GM18867 (cell line): ENCODE measurements at regions not wholly inside any gene's neighbourhood (a gene's known extent, or its start where the extent isn't known, plus 50 kb on each side); places are given as distances from the start of the nearest gene placed in this dataset.

Experiments used
- ATAC-seq: cut with Tn5 transposase; IDR thresholded peaks from one replicate; pipeline ENCODE4 v1.9.1; 2021; ENCODE audit warnings: mild to moderate bottlenecking, moderate library complexity; ENCODE audit not compliant: unreplicated experiment

DNA sequence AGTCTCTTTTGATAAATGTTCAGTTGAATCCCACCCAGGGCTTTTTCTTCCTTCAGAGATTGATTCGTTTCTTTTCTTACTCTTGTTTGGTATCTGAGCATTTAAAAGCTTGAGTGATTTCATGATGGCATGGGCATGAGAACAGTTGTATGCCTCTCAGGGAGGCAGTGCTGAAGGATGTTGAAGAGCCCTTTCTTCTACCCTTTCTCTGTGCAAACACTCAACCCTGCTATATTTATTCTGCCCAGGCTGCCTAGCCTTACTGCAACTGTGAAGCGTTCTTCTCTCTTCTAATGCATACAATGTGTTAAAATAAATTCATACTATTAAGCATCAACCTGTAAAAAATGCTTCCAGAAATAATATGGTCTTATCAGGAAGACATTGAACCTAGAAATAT is 367.6 kb upstream of the LCORL start:
- no peak for ATAC-seq

DNA sequence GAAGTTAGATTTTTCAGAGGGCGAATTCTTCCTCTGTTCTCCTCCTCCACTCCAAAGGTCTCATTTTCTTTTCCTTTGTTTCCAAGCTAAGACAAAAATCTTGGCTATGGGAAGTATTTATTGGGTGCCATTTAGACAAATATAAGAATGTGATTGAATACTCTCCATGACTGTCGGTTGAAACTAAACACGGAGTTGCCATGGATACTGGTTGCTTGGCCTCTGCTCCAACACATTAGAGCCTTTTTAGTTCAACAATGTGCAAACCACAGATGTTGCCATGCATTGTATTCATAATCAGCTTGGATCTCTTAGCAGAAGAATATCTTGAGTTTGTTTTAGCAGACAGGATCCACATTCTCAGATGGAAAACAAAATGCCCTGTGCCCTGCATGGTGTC is 366.5 kb upstream of the LCORL start:
- no peak for ATAC-seq

DNA sequence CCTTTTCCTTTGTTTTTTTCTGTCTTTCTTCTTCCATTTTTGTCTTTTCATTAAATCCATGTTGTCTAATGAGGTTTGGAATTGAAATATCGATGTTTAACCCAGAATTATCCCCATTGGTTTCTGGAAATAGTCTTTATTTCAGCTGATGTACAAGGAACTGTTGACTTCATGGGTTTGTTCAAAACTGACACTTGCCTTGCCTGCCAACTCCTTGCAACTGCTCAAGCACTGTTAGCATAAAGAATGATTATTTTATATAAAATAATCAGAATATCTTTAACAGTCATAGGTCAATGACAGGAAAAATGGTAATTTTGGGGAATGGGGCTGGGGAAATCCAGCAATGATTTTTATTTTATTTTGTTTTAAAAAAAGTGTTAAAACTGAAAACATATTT is 359.6 kb upstream of the LCORL start:
- ATAC-seq = no peak

DNA sequence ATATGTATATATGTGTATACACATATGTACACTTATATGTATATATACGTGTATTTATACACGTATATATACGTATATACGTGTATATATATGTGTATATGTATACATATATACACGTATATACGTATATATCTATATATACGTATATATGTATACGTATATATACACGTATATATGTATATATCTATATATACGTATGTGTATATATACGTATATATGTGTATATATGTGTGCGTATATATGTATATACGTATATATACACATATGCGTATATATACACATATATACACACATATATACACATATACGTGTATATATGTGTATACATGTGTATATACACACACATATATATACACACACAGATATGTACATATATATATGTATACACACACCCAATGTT is 348.0 kb upstream of the LCORL start:
- ATAC-seq = no peak

DNA sequence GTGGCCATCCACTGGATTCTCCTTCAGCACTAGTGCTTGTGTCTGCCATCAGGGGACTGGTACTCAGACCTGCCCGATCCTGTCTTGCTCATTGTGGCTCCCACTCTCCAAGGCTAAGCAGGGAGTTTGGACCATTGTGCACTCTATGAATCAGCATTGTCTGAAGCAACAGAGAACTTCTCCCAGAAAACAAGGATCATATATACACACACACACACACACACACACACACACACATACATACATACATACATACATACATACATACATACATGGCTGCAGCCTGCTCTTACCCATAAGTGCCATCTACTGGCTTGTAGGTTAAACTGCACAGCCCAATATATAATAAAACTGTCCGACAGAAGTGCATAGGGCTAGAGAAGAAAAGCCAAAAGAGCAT is 345.3 kb upstream of the LCORL start:
- peak; percentile 97 for ATAC-seq

DNA sequence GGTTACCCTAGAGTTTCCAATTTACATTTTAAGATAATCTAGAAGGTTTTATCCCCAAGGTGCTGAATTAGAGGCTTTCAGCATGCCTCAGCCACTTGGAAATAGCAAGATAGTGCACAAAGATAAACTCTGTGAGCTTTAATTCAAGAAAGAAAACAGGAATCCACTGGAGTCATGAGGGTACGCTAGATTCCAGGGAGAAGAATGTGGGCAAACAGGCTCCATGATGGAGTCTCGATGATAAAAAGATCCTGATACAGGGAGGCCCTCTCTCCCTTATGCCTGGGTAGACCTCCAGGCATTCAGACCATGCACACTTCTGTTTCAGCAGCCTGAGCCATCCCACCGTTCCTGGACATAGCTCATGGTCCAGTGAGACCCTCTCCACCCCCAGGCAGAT is 344.6 kb upstream of the LCORL start:
- ATAC-seq = no peak

DNA sequence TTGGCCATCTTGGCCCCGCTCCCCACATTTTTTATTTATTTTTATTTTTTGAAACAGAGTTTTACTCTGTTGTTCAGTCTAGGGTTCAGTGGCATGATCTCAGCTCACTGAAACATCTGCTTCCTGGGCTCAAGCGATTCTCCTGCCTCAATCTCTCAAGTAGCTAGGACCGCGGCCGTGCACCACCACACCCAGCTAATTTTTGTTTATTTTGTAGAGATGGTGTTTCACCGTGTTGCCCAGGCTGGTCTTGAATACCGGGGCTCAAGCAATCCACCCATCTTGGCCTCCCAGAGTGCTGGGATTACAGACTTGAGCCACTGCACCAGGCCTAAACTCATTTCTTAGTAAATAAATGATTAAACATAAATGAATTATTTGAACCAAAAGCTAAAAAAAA is 322.0 kb upstream of the LCORL start:
- no peak for ATAC-seq

DNA sequence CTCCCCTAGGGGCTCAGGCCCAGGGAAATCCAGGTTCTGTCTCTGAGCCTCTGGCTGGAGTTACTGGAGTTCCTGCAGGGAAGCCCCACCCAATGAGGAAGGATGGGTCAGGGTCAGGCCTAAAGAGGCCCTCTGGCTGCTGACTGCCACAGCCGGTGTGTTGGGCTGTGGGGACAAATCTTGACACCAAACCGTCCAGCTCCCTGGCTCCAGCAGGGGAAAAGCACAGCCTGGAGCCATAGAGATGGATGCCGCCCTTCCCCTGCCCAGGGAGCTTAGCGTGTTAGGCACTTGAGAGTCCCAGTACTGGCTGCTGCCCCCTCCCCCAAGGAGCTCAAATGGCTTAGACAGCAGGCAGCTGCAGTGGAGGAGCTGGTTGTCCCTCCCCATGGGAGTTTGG is 321.3 kb upstream of the LCORL start:
- no peak for ATAC-seq

DNA sequence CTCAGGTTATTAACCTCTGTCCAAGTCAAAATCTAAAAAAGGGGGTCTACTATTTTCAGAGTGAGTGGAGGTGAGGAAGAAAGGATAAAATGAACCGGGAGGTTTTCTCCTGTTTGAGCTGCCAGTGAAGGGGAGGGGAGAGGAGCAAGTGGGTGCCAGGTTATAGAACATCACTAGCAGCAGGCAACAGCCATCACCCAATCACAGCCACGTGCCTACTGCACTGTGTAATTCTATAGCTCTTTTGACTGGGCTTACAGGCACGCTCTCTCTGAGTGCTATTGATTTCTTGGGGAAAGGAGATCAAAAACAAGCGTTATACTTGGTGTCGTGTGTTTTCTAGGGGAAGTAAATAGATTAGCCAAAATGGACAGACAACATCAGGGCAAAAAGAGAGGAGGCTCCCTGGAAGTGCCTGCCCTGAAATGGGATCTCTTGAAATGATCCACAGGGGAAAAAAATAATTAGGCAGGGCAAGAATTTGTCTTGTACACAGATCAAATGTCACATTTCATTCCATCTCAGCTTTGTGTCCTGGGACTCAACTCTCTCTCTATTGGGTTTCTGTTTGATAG is 300.5 kb upstream of the LCORL start:
- ATAC-seq = no peak

DNA sequence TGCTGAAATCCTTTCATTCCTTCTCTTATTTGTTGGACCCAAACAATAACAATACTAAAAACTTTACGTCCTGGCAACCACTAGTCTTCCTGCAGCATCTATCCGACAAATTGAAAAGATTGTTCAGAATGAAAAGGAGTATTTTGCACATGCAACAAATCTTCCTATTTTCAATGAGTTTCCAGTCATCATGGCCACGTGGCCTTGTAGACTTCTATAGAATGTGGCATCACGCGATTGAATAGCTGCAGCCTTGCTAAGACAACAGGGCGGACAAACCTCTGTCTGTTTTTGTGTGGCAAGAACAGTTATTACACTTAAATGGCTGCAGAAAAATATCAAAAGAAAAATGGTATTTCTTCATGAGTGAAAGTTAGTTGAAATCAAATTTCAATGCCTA is 297.9 kb upstream of the LCORL start:
- no peak for ATAC-seq

DNA sequence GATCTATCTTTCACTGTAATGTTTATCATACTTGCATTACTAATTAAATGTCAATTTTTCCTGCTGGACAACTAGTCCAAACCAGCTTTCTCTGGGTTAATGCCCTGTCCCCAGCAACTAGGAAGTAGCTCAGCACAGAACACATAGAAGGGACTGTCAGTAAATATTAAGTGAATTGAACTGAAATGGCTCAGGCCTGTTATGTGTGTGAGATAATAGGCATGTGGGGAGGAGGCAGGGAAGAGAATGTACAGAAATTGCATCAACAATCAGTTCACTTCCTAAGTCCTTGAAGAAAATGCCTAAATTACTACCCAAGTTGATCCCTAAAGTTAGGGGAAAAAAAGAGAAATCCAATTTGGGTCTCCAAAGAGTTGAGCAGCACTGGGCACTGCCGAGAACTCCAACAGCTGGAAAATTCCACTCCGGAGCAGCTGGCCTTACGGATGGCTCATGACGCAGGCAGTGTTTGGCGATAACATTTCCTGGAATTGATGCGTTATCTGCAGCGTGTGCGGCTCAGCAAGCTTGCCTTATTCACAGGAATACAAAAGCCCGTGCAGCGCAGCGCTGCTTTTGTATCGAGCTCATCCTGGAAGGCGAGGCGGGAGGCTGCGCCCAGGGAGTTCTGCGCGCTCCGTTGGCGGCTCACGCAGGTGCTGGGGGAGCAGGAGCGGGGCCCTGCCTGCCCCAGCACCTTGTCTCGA is 297.3 kb upstream of the LCORL start:
- no peak for ATAC-seq

DNA sequence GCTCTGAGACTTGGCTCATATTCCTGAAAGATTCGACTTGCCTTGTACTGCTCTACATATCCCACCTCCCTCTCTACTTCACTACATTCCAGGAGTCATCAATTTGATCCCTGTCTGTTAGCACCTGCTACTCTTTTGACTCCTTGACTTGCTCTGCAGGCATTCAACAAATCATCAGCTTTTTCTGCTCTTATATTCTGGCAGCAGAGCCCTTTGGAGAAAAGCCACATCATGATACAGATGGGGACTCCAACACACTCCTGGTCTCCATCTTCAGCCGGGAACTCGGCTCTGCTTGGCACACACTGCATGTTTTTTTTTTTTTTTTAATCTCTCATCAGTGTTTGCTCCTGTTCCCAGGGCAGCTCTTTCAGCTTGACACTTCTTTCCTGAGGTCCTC is 293.2 kb upstream of the LCORL start:
- no peak for ATAC-seq

DNA sequence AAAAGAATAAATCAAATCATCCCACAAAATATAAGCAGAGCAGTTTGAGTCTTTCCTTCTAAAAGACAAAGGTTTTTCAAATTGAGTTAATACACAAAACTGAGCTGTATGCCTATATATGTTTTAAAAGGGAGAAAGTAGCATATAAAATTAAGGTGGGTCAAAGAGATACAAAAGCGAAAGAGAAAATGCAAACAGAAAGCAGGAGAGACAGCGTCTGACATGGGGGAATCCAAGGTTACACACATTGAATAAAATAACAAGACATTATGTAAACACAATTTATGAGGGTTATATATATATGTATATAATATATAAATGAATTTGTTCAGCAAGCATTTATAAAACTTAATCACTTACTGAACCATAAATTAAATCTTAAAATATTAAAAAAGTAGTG is 276.1 kb upstream of the LCORL start:
- ATAC-seq = no peak

DNA sequence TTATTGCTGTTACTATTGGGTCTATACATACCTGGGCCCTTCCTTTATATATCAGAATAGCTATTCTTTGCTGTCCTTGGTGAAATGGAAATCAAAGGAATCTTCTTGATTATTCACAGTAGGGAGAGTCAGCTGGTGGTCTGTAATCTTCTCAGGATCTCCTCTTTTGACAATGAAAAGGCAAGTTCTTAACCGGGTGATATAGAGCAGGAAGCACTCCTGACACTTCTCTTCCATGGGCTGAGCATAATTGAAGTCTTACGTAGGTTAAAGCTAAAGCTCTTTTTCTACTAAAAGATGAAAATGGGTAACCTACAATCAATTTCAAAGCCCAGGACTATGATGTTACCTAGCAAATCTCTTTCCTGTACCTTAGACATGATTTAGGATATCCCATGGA is 274.9 kb upstream of the LCORL start:
- no peak for ATAC-seq

DNA sequence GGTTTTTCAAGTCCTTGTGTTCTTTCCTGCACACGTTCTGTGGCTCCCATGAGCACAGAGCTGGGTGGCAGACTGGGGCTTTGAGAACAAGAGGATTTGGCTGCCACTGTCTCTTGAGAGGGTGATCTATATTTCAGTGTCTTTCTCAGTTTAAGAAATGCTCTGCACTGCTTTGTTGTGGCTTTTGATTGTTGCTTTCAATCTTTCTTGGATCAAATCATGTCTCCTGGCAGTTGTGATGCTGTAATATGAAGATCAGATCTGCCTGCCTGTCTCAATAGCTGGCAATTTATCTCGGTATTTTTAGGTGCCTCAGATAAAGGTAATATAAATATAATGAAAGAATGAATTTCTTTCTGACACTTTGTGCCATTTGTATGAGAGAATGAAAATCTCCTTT is 273.3 kb upstream of the LCORL start:
- ATAC-seq = no peak

DNA sequence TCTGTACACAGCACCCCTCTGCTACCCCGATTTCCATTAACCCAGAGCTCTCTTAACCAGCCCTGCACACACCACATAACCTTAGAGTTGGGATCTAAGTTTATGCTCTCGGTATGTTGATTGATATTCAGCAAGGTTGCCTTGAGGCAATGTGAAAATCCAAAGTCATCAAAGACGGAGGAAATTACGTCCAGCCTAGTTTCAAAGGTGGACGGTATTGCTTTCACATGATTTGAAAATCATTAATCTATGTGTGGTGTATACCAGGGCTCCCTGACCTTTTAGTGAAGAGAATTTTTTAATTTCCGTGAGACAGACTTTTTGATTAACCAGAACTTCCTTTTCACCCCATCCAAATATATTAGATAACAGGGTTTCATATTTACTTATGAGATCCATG is 272.5 kb upstream of the LCORL start:
- ATAC-seq = no peak

DNA sequence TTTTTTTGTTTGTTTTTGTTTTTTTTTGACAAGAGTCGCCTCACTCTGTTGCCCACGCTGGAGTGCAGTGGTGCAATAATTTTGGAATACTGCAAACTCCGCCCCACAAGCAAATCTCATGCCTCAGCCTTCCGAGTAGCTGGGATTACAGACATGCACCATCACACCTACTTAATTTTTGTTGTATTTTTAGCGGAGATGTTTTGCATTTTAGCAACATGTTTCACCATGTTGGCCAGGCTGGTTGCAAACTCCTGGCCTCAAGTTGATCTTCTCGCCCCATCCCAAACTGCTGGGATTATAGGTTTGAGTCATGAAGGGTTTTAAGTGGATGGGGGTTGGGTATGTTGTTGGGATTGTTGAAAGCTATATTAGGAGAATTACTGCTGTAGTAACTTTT is 270.9 kb upstream of the LCORL start:
- ATAC-seq = no peak

DNA sequence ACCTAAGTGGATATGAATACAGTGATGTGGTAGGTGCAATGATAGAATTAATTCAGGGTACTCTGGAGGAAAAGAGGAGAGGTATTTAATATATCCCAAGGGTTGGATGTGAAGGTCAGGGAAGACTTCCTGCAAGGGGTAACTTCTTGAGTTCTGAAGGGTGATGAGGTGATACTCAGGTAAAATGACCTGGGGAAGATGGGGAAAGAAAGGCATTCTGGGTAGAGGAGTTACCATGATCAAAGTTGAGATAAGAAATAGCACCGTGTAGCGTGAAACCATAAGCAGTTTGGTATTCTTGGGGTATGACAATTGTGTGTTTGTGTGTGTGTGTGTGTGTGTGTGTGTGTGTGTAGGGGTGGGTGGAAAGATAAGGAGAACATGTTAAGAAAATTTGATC is 270.4 kb upstream of the LCORL start:
- no peak for ATAC-seq

DNA sequence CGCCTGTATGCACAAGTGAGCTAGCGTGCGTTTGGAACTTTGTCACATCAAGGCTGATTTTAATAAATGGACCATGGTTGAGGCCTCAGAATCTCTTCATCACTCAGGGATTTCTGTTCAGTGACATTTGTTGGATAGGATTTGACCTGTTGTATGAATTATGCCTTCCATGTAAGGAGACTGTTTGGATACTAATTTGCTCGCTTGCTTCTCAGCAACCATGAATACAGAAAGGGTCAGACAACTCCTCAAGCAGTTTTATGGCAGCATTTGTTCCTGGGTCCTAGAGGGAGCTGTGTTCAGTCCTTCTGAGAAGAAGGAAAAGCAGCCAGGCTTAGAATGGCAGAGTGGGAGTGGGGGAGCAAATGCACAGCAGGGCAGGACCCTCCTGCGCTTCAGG is 269.7 kb upstream of the LCORL start:
- ATAC-seq = no peak

DNA sequence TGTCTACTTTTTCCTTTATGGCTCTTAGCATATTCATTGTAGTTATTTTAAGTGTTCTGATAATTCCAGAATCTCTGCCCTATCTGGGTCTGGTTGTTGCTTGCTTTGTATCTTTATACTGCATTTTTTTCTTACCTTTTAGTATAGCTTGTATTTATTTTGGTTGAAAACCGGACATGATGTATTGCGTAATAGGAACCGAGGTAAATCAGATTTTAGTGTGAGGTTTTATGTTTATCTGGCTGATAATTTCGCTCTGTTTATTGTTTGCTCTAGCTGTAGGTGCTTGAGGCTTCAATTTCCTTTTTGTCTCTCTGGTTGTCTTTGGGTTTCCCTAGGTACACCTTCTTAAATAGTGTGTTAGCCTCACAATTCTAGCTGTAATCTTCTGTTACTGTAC is 263.8 kb upstream of the LCORL start:
- ATAC-seq = no peak

DNA sequence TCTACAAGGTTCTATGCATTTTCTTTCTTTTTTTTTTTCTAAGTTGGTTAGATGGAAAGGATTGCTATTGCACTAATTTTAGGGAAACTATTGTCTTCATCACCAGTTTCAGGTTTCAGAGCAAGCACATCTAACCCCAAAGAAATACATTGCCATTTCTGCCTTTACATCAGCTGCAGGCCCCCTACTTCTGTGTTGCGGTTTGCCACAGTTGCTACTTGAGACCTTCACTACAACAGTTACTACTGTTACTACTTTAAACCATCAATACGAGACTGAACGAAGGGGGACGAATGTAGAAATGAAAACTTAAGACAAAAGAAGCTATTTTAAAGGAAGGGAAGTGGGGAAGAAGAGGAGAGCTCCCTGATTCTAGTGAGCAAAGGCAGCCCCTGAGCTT is 256.7 kb upstream of the LCORL start:
- ATAC-seq = no peak

DNA sequence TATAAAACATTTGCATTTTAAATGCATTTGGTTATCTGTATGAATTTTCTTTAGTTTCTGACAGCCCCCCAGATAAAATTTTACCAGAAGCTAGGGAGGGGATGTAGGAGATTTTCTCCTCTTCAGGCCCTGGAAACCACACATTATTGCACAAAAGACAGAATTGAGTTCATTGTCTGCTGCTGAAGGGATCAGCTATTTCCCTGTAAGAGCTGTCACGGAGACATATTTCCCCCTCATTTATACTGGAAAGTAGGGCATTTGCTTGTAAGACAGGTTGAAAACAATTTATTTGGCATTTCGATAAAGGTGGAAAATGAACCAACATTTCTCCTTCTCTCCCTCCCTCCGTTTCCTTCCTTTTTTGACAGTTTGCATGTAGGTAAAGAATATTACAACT is 241.3 kb upstream of the LCORL start:
- no peak for ATAC-seq

DNA sequence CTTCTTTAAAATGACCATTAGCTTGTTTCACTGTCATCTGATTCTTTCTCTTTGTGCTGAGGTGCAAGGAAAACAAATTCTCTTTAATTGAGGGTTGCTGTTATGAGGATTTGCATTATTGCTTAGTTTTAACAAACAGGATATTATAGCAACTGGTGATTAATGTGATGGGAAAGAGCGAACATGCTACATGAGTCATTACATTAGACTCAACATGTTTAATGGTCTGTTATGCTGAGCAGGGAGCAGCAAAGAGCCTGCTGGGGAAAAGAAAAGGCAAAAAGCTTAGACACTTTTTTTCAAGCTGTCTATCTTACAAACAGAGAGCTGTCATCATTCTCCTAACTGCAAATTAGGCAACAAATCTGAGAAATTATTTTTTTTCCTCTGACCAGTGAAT is 230.5 kb upstream of the LCORL start:
- no peak for ATAC-seq
